SJCRH30 (cell line): ENCODE measurements at regions not wholly inside any gene's neighbourhood (a gene's known extent, or its start where the extent isn't known, plus 50 kb on each side); places are given as distances from the start of the nearest gene placed in this dataset.
"Not testable (repeated sequence)": the region's sequence is repeated elsewhere in the genome, so short reads cannot be mapped to it uniquely, and the experiment has no call there.

Source experiments
- DNase-seq, 2 experiments: peaks; one replicate each; pipeline ENCODE4 v3.0.0-alpha.2; 2015 to 2020
- H3K27ac ChIP-seq: fragments of 250-450 bp; sonication (Bioruptor Pico); 2 replicates; pipeline ENCODE4 v1.5.1; 2020; ENCODE audit warnings: mild to moderate bottlenecking, moderate library complexity
- H3K27me3 ChIP-seq: fragments of 250-450 bp; sonication (Bioruptor Pico); 2 replicates; pipeline ENCODE4 v1.5.1; 2020; ENCODE audit warnings: mild to moderate bottlenecking, moderate library complexity
- H3K36me3 ChIP-seq: fragments of 250-450 bp; sonication (Bioruptor Pico); 2 replicates; pipeline ENCODE4 v1.5.1; 2020; ENCODE audit warnings: mild to moderate bottlenecking, moderate library complexity
- H3K4me1 ChIP-seq: fragments of 250-450 bp; sonication (Bioruptor Pico); 2 replicates; pipeline ENCODE4 v1.5.1; 2020; ENCODE audit warnings: mild to moderate bottlenecking, moderate library complexity
- H3K4me3 ChIP-seq: fragments of 250-450 bp; sonication (Bioruptor Pico); 2 replicates; pipeline ENCODE4 v1.5.1; 2020; ENCODE audit warnings: mild to moderate bottlenecking, moderate library complexity
- H3K9me3 ChIP-seq: fragments of 250-450 bp; sonication (Bioruptor Pico); replicated peaks from 2 replicates; pipeline ENCODE4 v1.5.1; 2020; ENCODE audit warnings: mild to moderate bottlenecking, moderate library complexity

DNA sequence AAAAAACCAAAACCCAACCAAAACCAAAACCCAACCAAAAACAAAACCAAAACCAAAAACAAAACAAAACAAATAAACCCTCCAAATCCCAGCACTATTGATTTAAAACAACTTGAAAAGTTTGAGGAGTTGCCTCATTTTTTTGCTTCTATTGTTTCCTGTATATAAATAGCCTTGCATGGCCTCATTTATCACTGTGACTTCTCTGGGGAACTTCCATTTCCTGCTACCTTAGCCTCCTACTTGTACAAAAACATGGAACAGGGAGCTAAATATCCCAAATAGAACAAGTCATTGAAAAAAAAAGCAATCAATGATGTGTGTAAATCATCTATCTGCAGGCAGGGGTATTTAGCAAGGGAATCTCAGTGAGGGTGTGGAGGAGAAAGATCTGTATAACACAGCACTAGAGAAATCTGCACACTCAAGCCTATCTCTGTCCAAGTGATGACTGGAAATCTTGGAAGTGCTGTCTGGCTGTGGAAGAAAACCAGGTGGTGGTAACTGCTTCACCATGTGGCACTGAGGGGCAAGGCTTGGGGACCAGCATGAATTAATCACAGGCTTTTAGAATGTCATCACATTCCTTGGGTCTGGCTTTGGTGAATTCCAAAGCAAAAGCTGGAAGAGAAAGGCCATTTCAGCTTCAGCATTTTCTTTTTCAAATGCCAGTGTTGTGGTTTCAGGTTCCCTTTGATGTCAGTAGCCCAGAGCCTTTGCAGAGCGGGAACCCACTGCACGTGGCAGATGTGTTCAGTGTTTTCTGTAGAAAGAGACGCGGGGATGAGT lies 349.5 kb upstream of the ZNF32 start:
- H3K27me3 ChIP-seq: no peaks in the 10 kb centered on the region
- H3K9me3 ChIP-seq: no peaks in the 10 kb centered on the region
- no peak for DNase-seq
- no peak overlapping the region for H3K4me3 ChIP-seq
- no peaks in the 10 kb centered on the region for H3K36me3 ChIP-seq
- H3K27ac ChIP-seq: no peak overlapping the region
- H3K4me1 ChIP-seq: no peaks in the 10 kb centered on the region

DNA sequence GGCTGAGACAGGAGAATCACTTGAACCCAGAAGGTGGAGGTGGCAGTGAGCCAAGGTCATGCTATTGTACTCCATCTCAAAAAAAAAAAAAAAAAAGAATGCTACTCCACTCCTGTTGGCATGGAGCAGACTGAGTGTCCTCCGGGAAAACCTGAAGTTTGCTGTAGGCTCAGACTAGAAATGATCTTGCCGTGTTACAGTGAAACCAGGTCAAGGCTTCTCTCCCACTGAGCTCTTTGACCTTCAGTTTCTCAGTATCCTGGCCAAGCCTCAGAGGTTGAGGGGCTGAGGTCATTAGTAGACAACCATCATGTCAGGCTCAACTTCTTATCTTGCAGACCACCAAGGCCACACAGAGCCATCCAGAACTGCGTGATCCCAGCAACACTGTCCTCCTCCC lies 348.6 kb upstream of the ZNF32 start:
- H3K4me1 ChIP-seq: no peaks in the 10 kb centered on the region
- H3K27ac ChIP-seq: no peak overlapping the region
- no peak overlapping the region for H3K4me3 ChIP-seq
- no peaks in the 10 kb centered on the region for H3K36me3 ChIP-seq
- no peak for DNase-seq
- H3K9me3 ChIP-seq: no peaks in the 10 kb centered on the region
- no peaks in the 10 kb centered on the region for H3K27me3 ChIP-seq

DNA sequence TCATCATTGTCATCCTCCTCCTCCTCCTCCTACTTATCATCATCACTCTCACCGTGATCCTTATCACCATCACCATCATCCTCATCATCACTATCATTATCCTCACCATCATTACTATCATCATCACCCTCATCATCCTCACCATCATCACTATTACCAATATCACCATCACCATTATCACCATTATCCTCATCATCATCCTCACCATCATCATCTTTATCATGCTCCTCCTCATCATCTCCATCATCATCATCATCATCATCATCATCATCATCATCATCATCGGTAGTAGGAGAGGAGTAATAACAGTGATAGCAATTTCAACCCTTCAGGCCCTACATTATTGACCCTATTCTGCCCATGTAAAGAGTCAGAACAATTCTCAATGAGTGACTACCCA lies 345.9 kb upstream of the ZNF32 start:
- no peaks in the 10 kb centered on the region for H3K4me1 ChIP-seq
- no peak overlapping the region for H3K4me3 ChIP-seq
- no peaks in the 10 kb centered on the region for H3K9me3 ChIP-seq
- no peak overlapping the region for H3K27ac ChIP-seq
- DNase-seq: no peak
- H3K36me3 ChIP-seq: no peaks in the 10 kb centered on the region
- H3K27me3 ChIP-seq: no peaks in the 10 kb centered on the region

DNA sequence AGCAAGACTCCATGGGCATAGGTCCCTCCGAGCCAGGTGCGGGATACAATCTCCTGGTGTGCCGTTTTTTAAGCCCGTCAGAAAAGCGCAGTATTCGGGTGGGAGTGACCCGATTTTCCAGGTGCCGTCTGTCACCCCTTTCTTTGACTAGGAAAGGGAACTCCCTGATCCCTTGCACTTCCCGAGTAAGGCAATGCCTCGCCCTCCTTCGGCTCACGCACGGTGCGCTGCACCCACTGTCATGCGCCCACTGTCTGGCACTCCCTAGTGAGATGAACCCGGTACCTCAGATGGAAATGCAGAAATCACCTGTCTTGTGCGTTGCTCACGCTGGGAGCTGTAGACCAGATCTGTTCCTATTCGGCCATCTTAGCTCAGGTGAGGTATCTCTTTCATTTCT lies 344.1 kb upstream of the ZNF32 start:
- not testable (repeated sequence) for H3K27me3 ChIP-seq, H3K36me3 ChIP-seq, H3K9me3 ChIP-seq, DNase-seq, H3K27ac ChIP-seq, H3K4me3 ChIP-seq, H3K4me1 ChIP-seq

DNA sequence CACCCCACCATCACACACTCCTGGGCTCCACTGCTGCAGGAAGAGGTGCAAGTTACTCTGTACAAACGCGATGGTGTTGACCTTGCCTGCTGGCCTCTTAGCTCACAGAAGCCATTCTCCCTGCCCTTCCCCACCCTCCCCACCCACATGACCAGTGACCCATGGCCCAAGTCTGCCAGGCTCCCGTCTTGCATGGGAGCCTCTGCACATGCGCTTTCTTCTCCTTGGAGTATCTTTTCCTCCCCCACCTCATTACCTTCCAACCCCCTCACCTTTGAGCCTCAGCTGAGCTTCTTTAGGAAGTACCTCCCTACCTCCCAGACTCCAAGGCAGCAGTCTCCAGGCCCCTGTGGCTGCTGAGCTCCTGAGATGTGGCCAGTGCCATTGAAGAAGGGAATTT lies 337.7 kb upstream of the ZNF32 start:
- DNase-seq: no peak
- Histone ChIP-seq H3K36me3 (no peaks in the 10 kb centered on the region), H3K4me1 (no peaks in the 10 kb centered on the region), H3K27me3 (no peaks in the 10 kb centered on the region), H3K27ac (no peak overlapping the region), H3K9me3 (no peaks in the 10 kb centered on the region), H3K4me3 (no peak overlapping the region)

DNA sequence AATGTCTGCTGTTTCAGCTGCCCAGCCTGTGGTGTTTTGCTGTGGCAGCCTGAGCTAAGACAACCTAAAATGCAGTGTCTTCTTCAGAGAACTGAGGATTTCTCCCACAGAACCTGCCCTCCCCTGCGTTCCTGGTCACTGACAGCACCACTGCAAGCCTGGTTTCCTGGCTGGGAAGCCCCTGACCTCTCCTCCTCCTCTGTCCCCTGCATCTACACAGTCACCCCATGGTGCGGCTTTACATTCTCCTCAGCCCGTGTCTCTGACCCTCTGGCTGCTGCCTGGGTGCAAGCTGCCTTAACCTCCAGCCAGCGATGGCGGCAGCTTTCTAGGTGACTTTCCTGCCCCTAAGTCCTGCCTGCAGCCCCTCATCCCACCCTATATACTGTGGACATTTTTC lies 337.3 kb upstream of the ZNF32 start:
- Histone ChIP-seq H3K27me3 (no peaks in the 10 kb centered on the region), H3K4me3 (no peak overlapping the region), H3K4me1 (no peaks in the 10 kb centered on the region), H3K9me3 (no peaks in the 10 kb centered on the region), H3K27ac (no peak overlapping the region), H3K36me3 (no peaks in the 10 kb centered on the region)
- DNase-seq: no peak

DNA sequence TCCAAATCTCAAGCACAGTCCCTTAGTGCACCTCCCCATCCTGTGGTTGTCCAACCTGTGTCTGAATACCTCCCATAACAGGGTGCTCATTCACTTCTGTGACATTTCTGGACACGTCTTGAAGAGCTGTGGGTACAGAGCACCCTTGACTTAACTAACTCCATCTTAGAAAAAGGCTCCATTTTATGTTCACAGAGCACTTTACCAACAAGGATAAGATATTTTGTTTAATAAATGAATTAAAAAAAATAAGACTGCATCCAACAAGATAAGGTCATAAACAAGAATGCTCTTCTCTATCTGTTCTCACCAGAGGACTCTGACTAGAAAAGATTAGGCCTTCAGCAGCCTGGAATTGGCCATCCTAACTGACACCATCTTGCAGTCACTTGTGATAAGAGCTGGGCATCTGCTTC lies 335.2 kb upstream of the ZNF32 start:
- Histone ChIP-seq H3K9me3 (no peaks in the 10 kb centered on the region), H3K27ac (no peak overlapping the region), H3K27me3 (no peaks in the 10 kb centered on the region), H3K4me3 (no peak overlapping the region), H3K4me1 (no peaks in the 10 kb centered on the region), H3K36me3 (no peaks in the 10 kb centered on the region)
- no peak for DNase-seq

DNA sequence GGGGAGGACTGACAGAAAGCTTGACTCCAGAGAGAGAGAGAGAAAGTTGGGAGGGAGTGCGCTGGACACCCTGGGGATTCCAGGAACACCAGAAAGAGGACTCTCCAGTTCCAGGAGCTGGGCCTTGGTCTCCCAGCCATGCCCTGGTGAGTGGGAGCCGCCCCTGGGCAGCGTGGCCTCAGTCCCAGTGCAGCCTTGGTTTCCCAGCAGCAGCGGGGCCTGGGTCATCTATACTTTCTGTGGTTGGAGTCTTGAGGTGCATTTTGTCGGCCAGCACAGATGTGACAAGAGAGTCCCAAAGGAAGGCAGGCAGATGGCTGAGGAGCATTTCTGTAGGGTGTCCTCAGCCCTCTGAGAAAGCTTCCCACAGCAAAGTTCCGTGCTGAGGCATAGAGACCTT lies 334.7 kb upstream of the ZNF32 start:
- DNase-seq: no peak
- H3K27me3 ChIP-seq: no peaks in the 10 kb centered on the region
- H3K27ac ChIP-seq: no peak overlapping the region
- H3K4me3 ChIP-seq: no peak overlapping the region
- H3K9me3 ChIP-seq: no peaks in the 10 kb centered on the region
- H3K4me1 ChIP-seq: no peaks in the 10 kb centered on the region
- no peaks in the 10 kb centered on the region for H3K36me3 ChIP-seq

DNA sequence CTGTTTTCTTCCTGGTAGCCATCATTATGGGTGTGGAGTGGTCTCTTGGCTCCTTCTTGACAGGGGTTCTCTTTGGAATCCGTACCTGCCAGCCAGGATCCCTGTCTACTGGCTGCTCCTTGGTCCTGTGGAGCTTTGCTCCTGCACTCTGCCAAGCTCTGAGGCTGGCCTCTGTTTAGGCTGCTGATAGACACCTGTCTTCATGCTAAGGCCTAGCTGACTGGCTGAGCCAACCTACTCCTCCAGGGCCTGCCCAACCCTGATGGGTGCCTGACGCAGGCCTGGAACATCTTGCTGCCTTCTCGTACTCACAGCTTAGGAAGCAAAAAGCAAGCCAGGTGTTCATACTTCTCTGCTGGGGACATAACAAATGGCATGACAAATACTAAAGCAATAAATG lies 333.6 kb upstream of the ZNF32 start:
- H3K36me3 ChIP-seq: no peaks in the 10 kb centered on the region
- no peaks in the 10 kb centered on the region for H3K4me1 ChIP-seq
- H3K9me3 ChIP-seq: no peaks in the 10 kb centered on the region
- no peak for DNase-seq
- no peak overlapping the region for H3K4me3 ChIP-seq
- H3K27me3 ChIP-seq: no peaks in the 10 kb centered on the region
- H3K27ac ChIP-seq: no peak overlapping the region

DNA sequence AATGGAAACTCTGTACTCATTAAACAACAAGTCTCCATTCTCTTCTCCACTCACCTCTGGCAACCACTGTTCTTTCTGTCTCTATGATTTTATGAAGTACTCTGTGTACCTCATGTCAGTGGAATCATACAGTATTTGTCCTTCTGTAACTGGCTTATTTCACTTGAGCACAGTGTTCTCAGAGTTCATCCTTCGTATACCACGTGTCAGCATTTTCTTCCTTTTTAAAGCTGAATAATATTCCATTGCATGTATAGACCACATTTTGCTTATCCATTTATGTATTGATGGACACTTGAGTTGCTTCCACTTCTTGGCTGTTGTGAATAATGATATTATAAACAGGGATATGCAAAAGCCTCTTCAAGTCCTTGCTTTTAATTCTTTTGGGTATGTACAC lies 333.0 kb upstream of the ZNF32 start:
- Histone ChIP-seq H3K4me3 (no peak overlapping the region), H3K36me3 (no peaks in the 10 kb centered on the region), H3K27ac (no peak overlapping the region), H3K9me3 (no peaks in the 10 kb centered on the region), H3K27me3 (no peaks in the 10 kb centered on the region), H3K4me1 (no peaks in the 10 kb centered on the region)
- DNase-seq: no peak

DNA sequence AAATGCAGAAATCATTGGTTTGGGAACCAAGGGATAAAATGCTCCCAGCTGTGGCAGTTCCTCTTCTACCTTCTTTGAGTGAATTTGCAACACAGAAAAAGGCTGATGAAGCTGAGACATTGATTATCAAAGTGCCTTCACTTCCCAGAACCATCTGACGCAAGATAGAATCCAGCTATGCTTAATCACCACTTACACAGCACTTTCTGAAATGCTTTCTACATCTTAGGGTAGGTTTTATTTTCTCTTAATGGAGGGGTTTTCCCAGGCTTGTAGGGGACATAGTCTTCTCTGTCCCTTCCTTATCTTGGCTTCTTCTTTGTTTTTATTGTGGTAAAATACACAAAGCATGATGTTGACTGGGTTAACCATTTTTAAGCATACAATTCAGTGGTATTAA lies 332.6 kb upstream of the ZNF32 start:
- no peak for DNase-seq
- H3K9me3 ChIP-seq: no peaks in the 10 kb centered on the region
- no peak overlapping the region for H3K4me3 ChIP-seq
- no peak overlapping the region for H3K27ac ChIP-seq
- H3K27me3 ChIP-seq: no peaks in the 10 kb centered on the region
- no peaks in the 10 kb centered on the region for H3K36me3 ChIP-seq
- no peaks in the 10 kb centered on the region for H3K4me1 ChIP-seq

DNA sequence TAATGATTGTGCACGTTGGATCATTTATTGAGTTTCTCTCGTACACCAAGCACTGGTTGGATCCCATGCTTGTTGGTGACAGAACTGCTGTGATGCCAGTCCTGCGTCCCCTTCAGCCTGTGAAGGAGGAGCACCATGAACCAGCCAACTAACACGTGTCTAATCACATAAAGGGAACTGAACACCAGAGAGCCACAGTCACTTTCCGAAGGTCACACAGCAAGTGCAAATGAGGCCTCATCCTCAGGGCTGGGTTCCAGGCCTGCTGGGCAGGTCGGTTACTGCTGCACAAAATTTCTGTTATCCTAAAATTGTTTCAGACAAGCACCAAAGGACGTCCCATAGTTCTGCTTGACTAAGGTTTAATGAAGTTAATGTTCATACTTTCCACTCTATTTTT lies 332.0 kb upstream of the ZNF32 start:
- H3K9me3 ChIP-seq: no peaks in the 10 kb centered on the region
- no peaks in the 10 kb centered on the region for H3K27me3 ChIP-seq
- no peaks in the 10 kb centered on the region for H3K36me3 ChIP-seq
- H3K4me1 ChIP-seq: no peaks in the 10 kb centered on the region
- DNase-seq: no peak
- H3K4me3 ChIP-seq: no peak overlapping the region
- no peak overlapping the region for H3K27ac ChIP-seq

DNA sequence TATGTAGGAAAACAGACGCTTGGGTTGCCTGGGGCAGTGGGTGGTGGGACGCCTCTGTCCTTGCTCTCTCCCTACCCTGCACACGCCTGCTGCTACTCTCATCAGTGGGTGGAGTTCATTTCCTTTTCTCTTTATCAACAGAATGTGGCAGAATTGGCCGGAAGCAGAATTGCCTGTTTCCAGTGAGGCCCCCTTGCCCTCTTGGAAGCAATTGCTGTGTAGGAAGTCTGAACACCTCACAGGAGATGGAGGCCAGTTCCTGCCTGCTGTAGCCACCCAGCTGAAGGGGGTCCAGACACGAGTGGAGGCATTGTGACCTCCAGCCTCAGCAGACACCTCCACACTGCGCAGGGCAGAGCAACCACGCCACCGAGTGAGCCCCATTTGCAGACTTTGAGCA lies 331.6 kb upstream of the ZNF32 start:
- Histone ChIP-seq H3K27me3 (no peaks in the 10 kb centered on the region), H3K4me3 (no peak overlapping the region), H3K9me3 (no peaks in the 10 kb centered on the region), H3K36me3 (no peaks in the 10 kb centered on the region), H3K27ac (no peak overlapping the region), H3K4me1 (no peaks in the 10 kb centered on the region)
- DNase-seq: no peak

DNA sequence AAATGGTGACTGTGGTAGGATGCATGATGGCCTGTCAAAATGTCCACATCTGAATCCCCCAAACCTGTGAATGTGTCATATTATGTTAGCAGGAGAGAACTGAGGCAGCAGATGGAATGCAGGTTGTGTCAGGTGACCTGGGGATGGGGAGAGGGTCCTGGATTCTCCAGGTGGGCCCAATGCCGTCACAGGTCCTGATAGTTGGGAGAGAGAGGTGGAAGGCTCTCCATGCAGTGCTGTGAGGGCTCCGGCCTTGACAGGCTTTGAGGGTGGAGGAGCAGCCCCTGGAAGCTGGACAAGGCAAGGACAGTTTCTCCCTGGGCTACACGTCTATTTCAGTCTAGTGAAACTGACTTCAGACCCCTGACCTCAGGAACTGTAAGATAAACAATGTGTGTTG lies 330.9 kb upstream of the ZNF32 start:
- Histone ChIP-seq H3K27ac (no peak overlapping the region), H3K4me1 (no peaks in the 10 kb centered on the region), H3K9me3 (no peaks in the 10 kb centered on the region), H3K36me3 (no peaks in the 10 kb centered on the region), H3K4me3 (no peak overlapping the region), H3K27me3 (no peaks in the 10 kb centered on the region)
- no peak for DNase-seq

DNA sequence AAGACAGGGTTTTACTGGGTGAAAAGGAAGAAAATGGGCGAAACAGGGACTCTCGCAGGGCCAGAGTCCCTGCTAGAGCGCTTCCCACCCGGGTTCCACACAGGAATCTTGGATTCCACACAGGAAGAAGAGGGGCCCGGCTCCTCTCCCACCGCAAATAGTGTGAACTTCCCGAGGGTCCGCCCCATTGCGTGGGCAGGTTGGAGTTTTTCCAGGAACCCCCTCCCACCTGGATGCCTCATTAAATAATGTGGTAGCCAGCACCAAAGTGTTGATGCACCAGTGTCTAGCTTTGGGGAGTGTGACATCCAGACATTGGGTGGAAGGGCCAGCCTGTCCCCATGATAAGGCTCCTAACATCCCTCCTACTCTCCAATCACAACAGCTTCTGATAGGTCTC lies 330.3 kb upstream of the ZNF32 start:
- Histone ChIP-seq H3K4me3 (no peak overlapping the region), H3K27ac (no peak overlapping the region), H3K4me1 (no peaks in the 10 kb centered on the region), H3K27me3 (no peaks in the 10 kb centered on the region), H3K9me3 (no peaks in the 10 kb centered on the region), H3K36me3 (no peaks in the 10 kb centered on the region)
- DNase-seq: no peak

DNA sequence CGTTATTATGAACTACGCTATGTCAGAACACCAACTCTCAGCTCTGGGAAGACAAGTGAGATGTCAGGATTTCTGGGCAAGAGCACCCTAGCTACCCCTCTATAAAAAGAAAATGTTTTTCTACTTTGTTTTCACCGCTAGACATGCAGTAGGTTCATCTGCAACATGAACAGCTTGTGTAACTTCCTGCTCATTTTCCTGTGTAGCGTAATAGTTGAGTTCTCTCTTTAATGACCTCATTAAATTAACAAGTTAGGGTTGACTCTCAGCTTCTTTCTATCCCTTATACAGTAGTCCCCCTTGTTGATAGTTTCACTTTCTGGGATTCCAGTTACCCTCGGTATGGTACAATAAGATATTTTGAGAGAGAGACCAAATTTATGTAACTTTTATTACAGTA lies 329.4 kb upstream of the ZNF32 start:
- Histone ChIP-seq H3K4me1 (no peaks in the 10 kb centered on the region), H3K27ac (no peak overlapping the region), H3K27me3 (no peaks in the 10 kb centered on the region), H3K4me3 (no peak overlapping the region), H3K9me3 (no peaks in the 10 kb centered on the region), H3K36me3 (no peaks in the 10 kb centered on the region)
- DNase-seq: no peak
